Small intestine (tissue), 7 donors: ENCODE measurements at regions not wholly inside any gene's neighbourhood (a gene's known extent, or its start where the extent isn't known, plus 50 kb on each side); places are given as distances from the start of the nearest gene placed in this dataset.
"Not testable (repeated sequence)": the region's sequence is repeated elsewhere in the genome, so short reads cannot be mapped to it uniquely, and the experiment has no call there.

ENCODE experiments used
- DNase-seq, 2 donors: peaks; one replicate each; pipeline versions ENCODE4 v3.0.0 to v3.0.0-alpha.2; 2013
- FAIRE-seq: peaks from 2 replicates; lab custom pipeline; 2012; peaks lifted over from hg19 to GRCh38; lab: Jason Lieb, UNC
- H3K27ac ChIP-seq, 3 donors: one replicate each; pipeline ENCODE4 v1.5.1; 2013; ENCODE audit warnings: low read length in 2 of 3, mild to moderate bottlenecking in 2 of 3, control low read depth in 1 of 3, inconsistent platforms in 1 of 3, low read depth in 1 of 3, moderate library complexity in 1 of 3
- H3K27me3 ChIP-seq, 3 donors: one replicate each; pipeline ENCODE4 v1.6.1; 2013; ENCODE audit warnings: low read length in 3 of 3, inconsistent platforms in 1 of 3; ENCODE audit not compliant: control insufficient read depth in 3 of 3, insufficient read depth in 3 of 3
- H3K36me3 ChIP-seq, 3 donors: one replicate each; pipeline ENCODE4 v1.6.1; 2013; ENCODE audit warnings: low read length in 3 of 3, inconsistent platforms in 1 of 3, low read depth in 1 of 3, mild to moderate bottlenecking in 1 of 3, moderate library complexity in 1 of 3; ENCODE audit not compliant: control insufficient read depth in 3 of 3, insufficient read depth in 2 of 3
- H3K4me1 ChIP-seq, 3 donors: one replicate each; pipeline ENCODE4 v1.6.1; 2013; ENCODE audit warnings: low read length in 2 of 3, inconsistent platforms in 1 of 3, low read depth in 1 of 3, mild to moderate bottlenecking in 1 of 3, moderate library complexity in 1 of 3; ENCODE audit not compliant: control insufficient read depth in 3 of 3, insufficient read depth in 2 of 3
- H3K4me3 ChIP-seq, 3 donors: one replicate each; pipeline ENCODE4 v1.5.1; 2013; ENCODE audit warnings: low read length in 3 of 3, control low read depth in 1 of 3, inconsistent platforms in 1 of 3, low read depth in 1 of 3, mild to moderate bottlenecking in 1 of 3, moderate library complexity in 1 of 3
- H3K9me3 ChIP-seq, 2 donors: one replicate each; pipeline ENCODE4 v1.6.1; 2013; ENCODE audit warnings: low read depth in 1 of 2, low read length in 1 of 2; ENCODE audit not compliant: control insufficient read depth in 2 of 2, insufficient read depth in 1 of 2
- WGBS, 3 donors: extraction: QIAGEN DNeasy Blood & Tissue Kit; methylation state at CpG; one replicate each; pipeline ENCODE4 v1.1.7; 2013; 5-methylcytosine and 5-hydroxymethylcytosine counted together
- donor health status: healthy with polysubstance abuse.
- donor health status: control.
- donor health status: control.
- donor health status: Bipolar disorder and iron deficiency.
- donor health status: healthy.

- no peaks in the 10 kb centered on the region for H3K36me3 ChIP-seq
- WGBS, 3 donors: 83 to 89% (median 87%) methylated on average over 3 of the region's 3 CpGs
- H3K9me3 ChIP-seq: no peaks in the 10 kb centered on the region
- no peaks in the 10 kb centered on the region for H3K4me1 ChIP-seq
- H3K27ac ChIP-seq: no peak overlapping the region
- peaks cover 0 to 5% (median 0%) of the 10 kb centered on the region in 3 donors for H3K27me3 ChIP-seq
- no peak overlapping the region for H3K4me3 ChIP-seq
- DNase-seq: no peak
- no peak for FAIRE-seq
Observed at GRCh38 chr17:79552405-79552804, 58.4 kb downstream of the RBFOX3 start.

- 56 to 59% (median 56%) methylated on average over 10 of the region's 10 CpGs for WGBS, 3 donors
Observed at GRCh38 chr17:79549141-79549915, 61.5 kb downstream of the RBFOX3 start.

GRCh38 chr17:79548116-79548515 lies 62.7 kb downstream of the RBFOX3 start:
- 71 to 77% (median 75%) methylated on average over 14 of the region's 14 CpGs for WGBS, 3 donors
- peaks cover 0 to 4% (median 4%) of the 10 kb centered on the region in 3 donors for H3K27me3 ChIP-seq

More at GRCh38 chr17:79549141-79549915, 61.5 kb downstream of the RBFOX3 start:
- Histone ChIP-seq H3K9me3 (no peaks in the 10 kb centered on the region), H3K36me3 (no peaks in the 10 kb centered on the region), H3K27ac (no peak overlapping the region), H3K4me1 (no peaks in the 10 kb centered on the region), H3K27me3 (no peaks in the 10 kb centered on the region), H3K4me3 (no peak overlapping the region)
- FAIRE-seq: no peak
- DNase-seq: no peak

GRCh38 chr17:79547586-79547985 lies 63.3 kb downstream of the RBFOX3 start:
- H3K9me3 ChIP-seq: no peaks in the 10 kb centered on the region
- H3K27ac ChIP-seq: no peak overlapping the region
- 78 to 86% (median 83%) methylated on average over 10 of the region's 10 CpGs for WGBS, 3 donors
- no peaks in the 10 kb centered on the region for H3K4me1 ChIP-seq
- no peak for DNase-seq
- FAIRE-seq: no peak
- H3K36me3 ChIP-seq: no peaks in the 10 kb centered on the region
- no peak overlapping the region for H3K4me3 ChIP-seq
- H3K27me3 ChIP-seq: peaks cover 0 to 5% (median 4%) of the 10 kb centered on the region in 3 donors

More at GRCh38 chr17:79548116-79548515, 62.7 kb downstream of the RBFOX3 start:
- DNase-seq: no peak
- FAIRE-seq: no peak
- no peaks in the 10 kb centered on the region for H3K9me3 ChIP-seq
- no peak overlapping the region for H3K4me3 ChIP-seq
- H3K4me1 ChIP-seq: no peaks in the 10 kb centered on the region
- no peaks in the 10 kb centered on the region for H3K36me3 ChIP-seq
- no peak overlapping the region for H3K27ac ChIP-seq

GRCh38 chr17:79547171-79547570 lies 63.7 kb downstream of the RBFOX3 start:
- WGBS, 3 donors: 77 to 92% (median 86%) methylated on average over 12 of the region's 12 CpGs
- H3K27me3 ChIP-seq, H3K4me1 ChIP-seq, H3K36me3 ChIP-seq, FAIRE-seq, H3K9me3 ChIP-seq, H3K4me3 ChIP-seq, DNase-seq, H3K27ac ChIP-seq: not testable (repeated sequence)

- WGBS, 3 donors: 72 to 80% (median 72%) methylated on average over 10 of the region's 10 CpGs
Observed at GRCh38 chr17:79546386-79546785, 64.5 kb downstream of the RBFOX3 start.

GRCh38 chr17:79545251-79546005 lies 65.4 kb downstream of the RBFOX3 start:
- no peak for FAIRE-seq
- WGBS, 3 donors: 62 to 74% (median 66%) methylated on average over 19 to 20 of the region's 20 CpGs
- Histone ChIP-seq H3K27me3 (peaks cover 0 to 5% (median 4%) of the 10 kb centered on the region in 3 donors), H3K4me3 (no peak overlapping the region), H3K9me3 (no peaks in the 10 kb centered on the region), H3K4me1 (no peaks in the 10 kb centered on the region), H3K27ac (no peak overlapping the region), H3K36me3 (no peaks in the 10 kb centered on the region)
- no peak for DNase-seq

More at GRCh38 chr17:79546386-79546785, 64.5 kb downstream of the RBFOX3 start:
- no peak for DNase-seq
- no peaks in the 10 kb centered on the region for H3K4me1 ChIP-seq
- H3K36me3 ChIP-seq: no peaks in the 10 kb centered on the region
- peaks cover 0 to 5% (median 4%) of the 10 kb centered on the region in 3 donors for H3K27me3 ChIP-seq
- no peak for FAIRE-seq
- no peak overlapping the region for H3K4me3 ChIP-seq
- no peaks in the 10 kb centered on the region for H3K9me3 ChIP-seq
- no peak overlapping the region for H3K27ac ChIP-seq

- H3K27ac ChIP-seq: no peak overlapping the region
- no peaks in the 10 kb centered on the region for H3K9me3 ChIP-seq
- H3K4me3 ChIP-seq: no peak overlapping the region
- H3K36me3 ChIP-seq: no peaks in the 10 kb centered on the region
- 75 to 84% (median 77%) methylated on average over 17 to 19 of the region's 19 CpGs for WGBS, 3 donors
- no peak for FAIRE-seq
- no peak for DNase-seq
- H3K27me3 ChIP-seq: peaks cover 0 to 5% (median 4%) of the 10 kb centered on the region in 3 donors
- no peaks in the 10 kb centered on the region for H3K4me1 ChIP-seq
Observed at GRCh38 chr17:79544142-79544914, 66.5 kb downstream of the RBFOX3 start.
